Subcutaneous abdominal adipose tissue (tissue), 5 donors: ENCODE measurements at regions not wholly inside any gene's neighbourhood (a gene's known extent, or its start where the extent isn't known, plus 50 kb on each side); places are given as distances from the start of the nearest gene placed in this dataset.

ENCODE experiments used
- H3K27ac ChIP-seq: one replicate; pipeline ENCODE4 v1.7.0; 2013; ENCODE audit warnings: low read depth, mild to moderate bottlenecking, inconsistent platforms, low read length, moderate library complexity
- H3K27me3 ChIP-seq, 5 donors: one replicate each; pipeline ENCODE4 v1.7.0; 2013; ENCODE audit warnings: low read length in 5 of 5, inconsistent platforms in 1 of 5; ENCODE audit not compliant: control insufficient read depth in 5 of 5, insufficient read depth in 4 of 5
- H3K36me3 ChIP-seq, 5 donors: one replicate each; pipeline ENCODE4 v1.7.0; 2013; ENCODE audit warnings: low read length in 5 of 5; ENCODE audit not compliant: control insufficient read depth in 5 of 5, insufficient read depth in 5 of 5
- H3K4me1 ChIP-seq, 5 donors: one replicate each; pipeline ENCODE4 v1.7.0; 2013; ENCODE audit warnings: low read length in 5 of 5, mild to moderate bottlenecking in 3 of 5, moderate library complexity in 1 of 5; ENCODE audit not compliant: control insufficient read depth in 5 of 5, insufficient read depth in 5 of 5
- H3K4me3 ChIP-seq, 5 donors: one replicate each; pipeline ENCODE4 v1.7.0; 2013; ENCODE audit warnings: low read length in 5 of 5, low read depth in 1 of 5
- H3K9ac ChIP-seq, 5 donors: one replicate each; pipeline ENCODE4 v1.7.0; 2013; ENCODE audit warnings: low read length in 5 of 5, mild to moderate bottlenecking in 4 of 5, moderate library complexity in 3 of 5
- H3K9me3 ChIP-seq, 5 donors: one replicate each; pipeline ENCODE4 v1.7.0; 2013; ENCODE audit warnings: low read length in 5 of 5; ENCODE audit not compliant: control insufficient read depth in 5 of 5
- donor health status: healthy.
- donor health status: healthy.
- donor health status: healthy.
- donor health status: healthy.
- donor health status: healthy.

- no peak overlapping the region for H3K9ac ChIP-seq
- no peaks in the 10 kb centered on the region for H3K9me3 ChIP-seq
- no peaks in the 10 kb centered on the region for H3K4me1 ChIP-seq
- no peaks in the 10 kb centered on the region for H3K36me3 ChIP-seq
- H3K27ac ChIP-seq = no peak overlapping the region
- peaks cover 40 to 56% (median 44%) of the 10 kb centered on the region in 5 donors for H3K27me3 ChIP-seq
- H3K4me3 ChIP-seq = no peak overlapping the region
Observed at GRCh38 chr12:131380965-131381705, 329.8 kb upstream of the SFSWAP start.

- peaks cover 44 to 59% (median 48%) of the 10 kb centered on the region in 5 donors for H3K27me3 ChIP-seq
- H3K9ac ChIP-seq = no peak overlapping the region
- no peaks in the 10 kb centered on the region for H3K36me3 ChIP-seq
- no peaks in the 10 kb centered on the region for H3K4me1 ChIP-seq
- no peak overlapping the region for H3K4me3 ChIP-seq
- H3K9me3 ChIP-seq = no peaks in the 10 kb centered on the region
- no peak overlapping the region for H3K27ac ChIP-seq
Observed at GRCh38 chr12:131381716-131382430, 329.0 kb upstream of the SFSWAP start.

DNA sequence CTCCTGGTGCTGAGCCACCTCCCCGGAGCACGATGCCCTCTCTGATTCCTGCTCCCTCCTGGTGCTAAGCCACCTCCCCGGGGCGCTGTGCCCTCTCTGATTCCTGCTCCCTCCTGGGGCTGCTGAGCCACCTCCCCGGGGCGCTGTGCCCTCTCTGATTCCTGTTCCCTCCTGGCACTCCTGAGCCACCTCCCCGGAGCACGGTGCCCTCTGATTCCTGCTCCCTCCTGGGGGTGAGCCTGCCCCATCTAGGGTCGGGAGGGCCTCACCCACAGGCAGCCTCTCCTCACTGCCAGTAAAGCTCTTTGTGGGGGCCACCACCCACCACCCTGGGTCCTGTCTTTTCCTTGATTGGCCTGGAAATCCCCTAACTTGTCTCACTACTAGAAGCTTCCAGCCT is 327.6 kb upstream of the SFSWAP start:
- no peaks in the 10 kb centered on the region for H3K4me1 ChIP-seq
- H3K9ac ChIP-seq = no peak overlapping the region

GRCh38 chr12:131383741-131384543 is 326.9 kb upstream of the SFSWAP start:
- H3K27ac ChIP-seq = no peak overlapping the region
- no peak overlapping the region for H3K4me3 ChIP-seq
- peaks cover 37 to 69% (median 46%) of the 10 kb centered on the region in 5 donors for H3K27me3 ChIP-seq
- H3K4me1 ChIP-seq = no peaks in the 10 kb centered on the region
- H3K9ac ChIP-seq = no peak overlapping the region
- no peaks in the 10 kb centered on the region for H3K36me3 ChIP-seq
- H3K9me3 ChIP-seq = no peaks in the 10 kb centered on the region

More for the DNA sequence above, 327.6 kb upstream of the SFSWAP start:
- Histone ChIP-seq H3K36me3 (no peaks in the 10 kb centered on the region), H3K27ac (no peak overlapping the region), H3K4me3 (no peak overlapping the region), H3K27me3 (peaks cover 43 to 71% (median 48%) of the 10 kb centered on the region in 5 donors), H3K9me3 (no peaks in the 10 kb centered on the region)

GRCh38 chr12:131384544-131384855 is 326.4 kb upstream of the SFSWAP start:
- H3K36me3 ChIP-seq = no peaks in the 10 kb centered on the region
- no peak overlapping the region for H3K4me3 ChIP-seq
- peaks cover 34 to 65% (median 48%) of the 10 kb centered on the region in 5 donors for H3K27me3 ChIP-seq
- H3K9me3 ChIP-seq = no peaks in the 10 kb centered on the region
- H3K4me1 ChIP-seq = no peaks in the 10 kb centered on the region
- no peak overlapping the region for H3K9ac ChIP-seq
- H3K27ac ChIP-seq = no peak overlapping the region

- Histone ChIP-seq H3K4me1 (no peaks in the 10 kb centered on the region), H3K27me3 (peaks cover 25 to 62% (median 46%) of the 10 kb centered on the region in 5 donors), H3K9me3 (no peaks in the 10 kb centered on the region), H3K4me3 (no peak overlapping the region), H3K36me3 (no peaks in the 10 kb centered on the region), H3K27ac (no peak overlapping the region), H3K9ac (no peak overlapping the region)
Observed at GRCh38 chr12:131385313-131386166, 325.4 kb upstream of the SFSWAP start.

DNA sequence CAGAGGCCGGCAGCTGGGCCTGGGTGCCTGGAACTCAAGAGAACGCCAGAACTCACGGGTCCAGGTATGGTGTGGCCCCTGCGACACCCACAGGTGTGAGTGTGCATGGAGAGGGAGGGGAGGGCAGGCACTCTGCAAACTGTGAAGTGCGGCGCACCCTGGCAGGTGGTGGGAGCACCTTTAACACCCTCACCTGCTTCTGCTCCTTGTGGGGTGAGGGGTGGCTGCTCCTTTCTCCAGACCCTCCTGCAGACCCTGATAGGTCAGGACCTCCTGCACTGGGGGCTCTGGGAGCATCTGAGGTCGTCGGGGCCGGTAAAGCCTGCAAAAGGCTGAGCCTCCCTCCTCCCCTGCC is 324.7 kb upstream of the SFSWAP start:
- Histone ChIP-seq H3K27ac (no peak overlapping the region), H3K4me1 (no peaks in the 10 kb centered on the region), H3K9ac (no peak overlapping the region), H3K9me3 (no peaks in the 10 kb centered on the region), H3K4me3 (no peak overlapping the region), H3K27me3 (peaks cover 19 to 56% (median 40%) of the 10 kb centered on the region in 5 donors), H3K36me3 (no peaks in the 10 kb centered on the region)

- Histone ChIP-seq H3K27me3 (peaks cover 19 to 53% (median 37%) of the 10 kb centered on the region in 5 donors), H3K27ac (no peak overlapping the region), H3K9ac (no peak overlapping the region), H3K9me3 (no peaks in the 10 kb centered on the region), H3K4me1 (no peaks in the 10 kb centered on the region), H3K4me3 (no peak overlapping the region), H3K36me3 (no peaks in the 10 kb centered on the region)
Observed at GRCh38 chr12:131386781-131387180, 324.1 kb upstream of the SFSWAP start.

GRCh38 chr12:131387281-131388163 is 323.4 kb upstream of the SFSWAP start:
- Histone ChIP-seq H3K36me3 (no peaks in the 10 kb centered on the region), H3K4me1 (no peaks in the 10 kb centered on the region), H3K4me3 (no peak overlapping the region), H3K9ac (no peak overlapping the region), H3K27ac (no peak overlapping the region), H3K9me3 (no peaks in the 10 kb centered on the region), H3K27me3 (peaks cover 21 to 53% (median 37%) of the 10 kb centered on the region in 5 donors)
